ENCODE measurements at regions not wholly inside any gene's neighbourhood (a gene's known extent, or its start where the extent isn't known, plus 50 kb on each side); places are given as distances from the start of the nearest gene placed in this dataset.
A peak's percentile ranks its signal among the peaks of the same experiment; 100 is the strongest.

DNA sequence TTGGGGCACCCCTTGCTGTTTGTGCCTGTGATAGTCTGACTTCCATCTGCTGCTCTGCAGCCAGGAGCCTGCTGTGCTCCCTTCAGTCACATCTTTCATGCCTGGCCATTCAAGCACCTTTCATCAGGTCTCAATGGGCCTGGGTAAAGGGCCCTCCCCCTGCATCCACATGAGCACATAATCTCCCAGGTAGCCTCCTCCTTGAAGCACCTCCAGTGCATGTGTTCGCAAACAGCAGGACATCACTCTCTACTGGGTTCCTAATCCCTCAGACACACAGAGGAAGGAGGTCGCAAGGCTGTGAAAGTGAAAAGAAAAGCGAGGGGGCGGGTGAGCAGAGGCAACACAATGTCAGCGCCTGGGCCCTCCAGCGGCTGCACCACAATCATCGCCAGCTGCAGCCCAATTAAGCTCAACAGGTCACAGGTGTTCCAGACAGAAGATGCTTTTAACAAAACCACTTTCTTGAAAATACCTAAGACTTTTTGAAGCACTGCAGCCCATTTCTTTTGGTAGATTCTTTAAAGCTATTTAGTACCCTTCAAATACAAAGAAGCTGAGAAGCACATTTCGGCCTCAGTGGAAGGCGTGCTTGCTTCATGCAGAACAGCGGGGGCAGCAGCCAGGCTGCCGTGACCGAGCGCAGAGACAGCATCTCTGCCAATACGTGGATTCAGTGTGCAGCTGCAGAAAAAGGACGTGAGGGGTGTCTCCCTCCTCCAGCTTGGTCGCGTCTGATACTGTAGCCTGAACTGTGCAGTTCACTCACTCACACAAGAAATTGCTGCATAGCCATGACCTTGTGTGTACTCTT is 92.2 kb upstream of the SPRY1 start:
- DNase-seq, result peak; percentile 51
- peaks cover 2% of the 10 kb centered on the region for H3K27me3 Mint-ChIP-seq (ENCODE audit: unreplicated experiment)
- H3K36me3 Mint-ChIP-seq (ENCODE audit: unreplicated experiment), result no peaks in the 10 kb centered on the region
- H3K27ac Mint-ChIP-seq (ENCODE audit: unreplicated experiment), result peak overlapping the region; percentile 74
- peak overlapping the region; percentile 63 for H3K4me3 Mint-ChIP-seq (ENCODE audit: unreplicated experiment)
- H3K4me1 Mint-ChIP-seq (ENCODE audit: low read depth, unreplicated experiment), result peaks cover 28% of the 10 kb centered on the region
- peaks cover 4% of the 10 kb centered on the region for H3K9me3 Mint-ChIP-seq (ENCODE audit: unreplicated experiment)
- TF ChIP-seq, protein P1, sequence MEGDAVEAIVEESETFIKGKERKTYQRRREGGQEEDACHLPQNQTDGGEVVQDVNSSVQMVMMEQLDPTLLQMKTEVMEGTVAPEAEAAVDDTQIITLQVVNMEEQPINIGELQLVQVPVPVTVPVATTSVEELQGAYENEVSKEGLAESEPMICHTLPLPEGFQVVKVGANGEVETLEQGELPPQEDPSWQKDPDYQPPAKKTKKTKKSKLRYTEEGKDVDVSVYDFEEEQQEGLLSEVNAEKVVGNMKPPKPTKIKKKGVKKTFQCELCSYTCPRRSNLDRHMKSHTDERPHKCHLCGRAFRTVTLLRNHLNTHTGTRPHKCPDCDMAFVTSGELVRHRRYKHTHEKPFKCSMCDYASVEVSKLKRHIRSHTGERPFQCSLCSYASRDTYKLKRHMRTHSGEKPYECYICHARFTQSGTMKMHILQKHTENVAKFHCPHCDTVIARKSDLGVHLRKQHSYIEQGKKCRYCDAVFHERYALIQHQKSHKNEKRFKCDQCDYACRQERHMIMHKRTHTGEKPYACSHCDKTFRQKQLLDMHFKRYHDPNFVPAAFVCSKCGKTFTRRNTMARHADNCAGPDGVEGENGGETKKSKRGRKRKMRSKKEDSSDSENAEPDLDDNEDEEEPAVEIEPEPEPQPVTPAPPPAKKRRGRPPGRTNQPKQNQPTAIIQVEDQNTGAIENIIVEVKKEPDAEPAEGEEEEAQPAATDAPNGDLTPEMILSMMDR (IDR thresholded peaks at IDR 0.05; ENCODE audit: partially characterized antibody, unreplicated experiment), result no peak

DNA sequence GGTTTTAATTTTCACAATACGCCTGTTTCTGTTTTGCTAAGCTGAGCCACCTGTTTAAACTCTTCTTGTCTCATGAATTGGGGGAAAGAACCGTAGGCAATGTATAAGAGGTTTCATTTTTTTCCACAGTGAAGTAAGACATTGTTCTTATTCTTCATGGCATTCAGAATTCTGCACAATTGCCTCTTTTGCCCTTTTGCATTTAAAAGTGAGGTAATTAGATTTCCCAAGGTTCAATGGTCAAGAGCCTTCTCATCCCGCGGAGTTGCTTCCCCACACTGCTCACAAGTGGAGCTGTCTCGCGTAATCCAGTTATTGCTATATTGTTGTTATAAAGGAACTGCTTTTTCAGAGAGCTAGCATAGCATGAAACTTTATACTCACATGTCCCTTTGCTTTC is 90.9 kb upstream of the SPRY1 start:
- TF ChIP-seq, protein P1 (IDR thresholded peaks at IDR 0.05; ENCODE audit: partially characterized antibody, unreplicated experiment), result no peak
- peaks cover 28% of the 10 kb centered on the region for H3K4me1 Mint-ChIP-seq (ENCODE audit: low read depth, unreplicated experiment)
- H3K36me3 Mint-ChIP-seq (ENCODE audit: unreplicated experiment), result no peaks in the 10 kb centered on the region
- no peak overlapping the region for H3K4me3 Mint-ChIP-seq (ENCODE audit: unreplicated experiment)
- no peak overlapping the region for H3K27ac Mint-ChIP-seq (ENCODE audit: unreplicated experiment)
- peaks cover 4% of the 10 kb centered on the region for H3K9me3 Mint-ChIP-seq (ENCODE audit: unreplicated experiment)
- DNase-seq, result no peak
- peaks cover 2% of the 10 kb centered on the region for H3K27me3 Mint-ChIP-seq (ENCODE audit: unreplicated experiment)

DNA sequence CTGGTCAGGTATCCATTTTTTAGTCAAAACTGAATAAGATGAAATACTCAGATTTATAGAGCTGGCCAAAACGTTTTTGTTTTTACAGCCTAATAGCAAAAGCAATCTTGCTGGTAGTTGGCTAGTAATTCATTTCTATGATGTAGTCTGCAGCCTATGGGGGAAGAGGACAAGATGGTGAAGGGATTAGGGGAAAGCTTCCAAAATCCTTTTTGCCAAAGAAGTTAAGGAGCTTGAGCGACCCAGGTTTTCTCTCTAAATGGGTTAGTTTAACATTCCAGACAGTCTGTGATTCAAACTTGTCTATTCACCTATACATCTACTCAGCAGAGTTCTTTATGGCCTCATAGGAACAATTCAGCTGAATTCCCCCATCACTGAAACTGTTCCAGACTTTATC is 89.8 kb upstream of the SPRY1 start:
- H3K36me3 Mint-ChIP-seq (ENCODE audit: unreplicated experiment), result no peaks in the 10 kb centered on the region
- peaks cover 30% of the 10 kb centered on the region for H3K4me1 Mint-ChIP-seq (ENCODE audit: low read depth, unreplicated experiment)
- peaks cover 4% of the 10 kb centered on the region for H3K9me3 Mint-ChIP-seq (ENCODE audit: unreplicated experiment)
- TF ChIP-seq, protein P1 (IDR thresholded peaks at IDR 0.05; ENCODE audit: partially characterized antibody, unreplicated experiment), result no peak
- H3K4me3 Mint-ChIP-seq (ENCODE audit: unreplicated experiment), result no peak overlapping the region
- no peak overlapping the region for H3K27ac Mint-ChIP-seq (ENCODE audit: unreplicated experiment)
- DNase-seq, result no peak
- peaks cover 2% of the 10 kb centered on the region for H3K27me3 Mint-ChIP-seq (ENCODE audit: unreplicated experiment)

DNA sequence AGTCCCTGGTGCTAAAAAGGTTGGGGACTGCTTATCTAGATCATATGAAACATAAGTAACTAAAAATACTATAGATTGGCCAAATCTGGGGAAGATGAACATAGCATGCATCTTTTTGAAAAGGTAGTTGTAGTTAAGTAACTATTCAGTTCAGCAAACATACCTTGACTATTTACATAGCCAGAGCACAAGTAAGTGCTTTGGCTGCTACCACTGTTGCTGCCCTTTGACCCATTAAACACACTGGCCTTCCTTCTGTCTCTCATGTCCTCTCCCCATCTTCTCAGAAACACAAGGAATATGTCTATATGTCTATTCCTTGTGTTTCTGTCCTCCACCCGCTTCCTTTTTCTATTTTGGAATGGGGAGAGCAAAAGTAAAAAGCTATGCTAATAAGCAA is 87.9 kb upstream of the SPRY1 start:
- H3K4me1 Mint-ChIP-seq (ENCODE audit: low read depth, unreplicated experiment), result peaks cover 23% of the 10 kb centered on the region
- H3K9me3 Mint-ChIP-seq (ENCODE audit: unreplicated experiment), result peaks cover 4% of the 10 kb centered on the region
- no peaks in the 10 kb centered on the region for H3K36me3 Mint-ChIP-seq (ENCODE audit: unreplicated experiment)
- H3K27me3 Mint-ChIP-seq (ENCODE audit: unreplicated experiment), result peaks cover 2% of the 10 kb centered on the region
- TF ChIP-seq, protein P1 (IDR thresholded peaks at IDR 0.05; ENCODE audit: partially characterized antibody, unreplicated experiment), result no peak
- no peak overlapping the region for H3K27ac Mint-ChIP-seq (ENCODE audit: unreplicated experiment)
- no peak for DNase-seq
- no peak overlapping the region for H3K4me3 Mint-ChIP-seq (ENCODE audit: unreplicated experiment)

DNA sequence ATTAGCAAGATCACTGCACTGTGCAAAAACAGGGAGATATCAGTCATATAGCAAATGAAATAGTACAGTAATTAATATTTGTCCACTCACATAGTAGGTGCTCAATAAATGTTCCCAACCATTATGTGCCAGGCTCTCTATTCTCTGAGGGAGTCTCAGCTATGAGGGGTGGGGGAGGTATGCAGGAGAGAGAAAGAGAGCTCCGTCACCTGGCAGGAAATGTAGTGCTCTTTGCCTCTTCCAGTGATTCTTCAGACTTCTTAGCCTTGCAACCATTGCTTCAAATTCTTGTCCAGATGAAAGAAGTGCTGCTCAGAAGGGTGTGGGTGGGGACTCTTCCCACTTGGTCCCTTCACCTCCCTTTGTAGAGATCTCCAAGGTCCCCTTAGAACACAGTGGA is 84.5 kb upstream of the SPRY1 start:
- no peaks in the 10 kb centered on the region for H3K9me3 Mint-ChIP-seq (ENCODE audit: unreplicated experiment)
- H3K4me1 Mint-ChIP-seq (ENCODE audit: low read depth, unreplicated experiment), result peaks cover 7% of the 10 kb centered on the region
- H3K27me3 Mint-ChIP-seq (ENCODE audit: unreplicated experiment), result no peaks in the 10 kb centered on the region
- TF ChIP-seq, protein P1 (IDR thresholded peaks at IDR 0.05; ENCODE audit: partially characterized antibody, unreplicated experiment), result no peak
- H3K4me3 Mint-ChIP-seq (ENCODE audit: unreplicated experiment), result no peak overlapping the region
- no peak for DNase-seq
- H3K27ac Mint-ChIP-seq (ENCODE audit: unreplicated experiment), result no peak overlapping the region
- no peaks in the 10 kb centered on the region for H3K36me3 Mint-ChIP-seq (ENCODE audit: unreplicated experiment)
